Endothelial cell of umbilical vein (primary cell): ENCODE measurements at regions not wholly inside any gene's neighbourhood (a gene's known extent, or its start where the extent isn't known, plus 50 kb on each side); places are given as distances from the start of the nearest gene placed in this dataset.

Experiments
- BruUV-seq: library from RNA; stranded (reverse); fragments of 400-500 nt; replicated peaks from 2 replicates; lab custom pipeline; 2021; lab: Mats Ljungman, UMichigan
- CTCF ChIA-PET: fragments of 300-600, 350-600 bp; sonication (Branson Sonifier 250); formaldehyde crosslinking; loops from one replicate; lab custom pipeline; 2021; ENCODE audit warnings: antibody characterized with exemption, inconsistent platforms; lab: Charles Lee
- POLR2A ChIA-PET: fragments of 300-600, 350-600 bp; sonication (Branson Sonifier 250); formaldehyde crosslinking; loops from one replicate; lab custom pipeline; 2021; ENCODE audit warnings: antibody characterized with exemption, inconsistent platforms; lab: Charles Lee
- DNase-seq: peaks from one replicate; pipeline ENCODE4 v3.0.0-alpha.2; 2011; ENCODE audit warnings: low read depth, low spot score
- FAIRE-seq: peaks from 2 replicates; lab custom pipeline; 2011; peaks lifted over from hg19 to GRCh38; lab: Jason Lieb, UNC
- H2AFZ ChIP-seq: 2 replicates; pipeline ENCODE4 v1.6.0; 2012; ENCODE audit warnings: low read depth, low read length, control low read depth, inconsistent platforms
- H3K27ac ChIP-seq: 2 replicates; pipeline ENCODE4 v1.5.1; 2011; ENCODE audit warnings: low read depth, mild to moderate bottlenecking, control low read depth, low read length, moderate library complexity; ENCODE audit not compliant: insufficient read depth
- H3K27me3 ChIP-seq, 2 experiments: 2 replicates each; pipeline versions ENCODE4 v1.6.0 to v1.6.1; 2011; ENCODE audit warnings: low read length in 2 of 2, mixed read lengths in 1 of 2; ENCODE audit not compliant: control insufficient read depth in 2 of 2, insufficient read depth in 2 of 2
- H3K36me3 ChIP-seq, 2 experiments: 2 replicates in 1 of 2; 3 replicates in 1 of 2; pipeline ENCODE4 v1.5.1; 2011; ENCODE audit warnings: low read length in 2 of 2, mild to moderate bottlenecking in 1 of 2, moderate library complexity in 1 of 2; ENCODE audit not compliant: control insufficient read depth in 2 of 2, insufficient read depth in 2 of 2; ENCODE audit errors: extremely low read depth in 1 of 2
- H3K4me1 ChIP-seq: 3 replicates; pipeline ENCODE4 v1.5.1; 2011; ENCODE audit warnings: mild to moderate bottlenecking, low read length; ENCODE audit not compliant: control insufficient read depth, insufficient read depth; ENCODE audit errors: extremely low read depth
- H3K4me2 ChIP-seq: 2 replicates; pipeline ENCODE4 v1.6.1; 2011; ENCODE audit warnings: low read length, control low read depth, mixed read lengths; ENCODE audit not compliant: insufficient read depth
- H3K4me3 ChIP-seq, 3 experiments: fragments of 200-600 bp in 1 of 3; sonication (generic), shearing (Covaris generic) in 1 of 3; replicated peaks in 1 of 3; 2 replicates each; pipeline ENCODE4 v1.5.1; 2011 to 2016; ENCODE audit warnings: control low read depth in 3 of 3, low read length in 3 of 3, mild to moderate bottlenecking in 2 of 3, inconsistent platforms in 1 of 3, low read depth in 1 of 3, moderate library complexity in 1 of 3; ENCODE audit not compliant: insufficient read depth in 1 of 3
- H3K79me2 ChIP-seq: 2 replicates; pipeline ENCODE4 v1.6.0; 2012; ENCODE audit warnings: low read length, inconsistent platforms; ENCODE audit not compliant: control insufficient read depth, insufficient read depth
- H3K9ac ChIP-seq: replicated peaks from 2 replicates; pipeline ENCODE3; 2011; ENCODE audit warnings: low read length, control low read depth; ENCODE audit not compliant: insufficient read depth; ENCODE audit errors: extremely low read depth
- H3K9me1 ChIP-seq: replicated peaks from 3 replicates; pipeline ENCODE4 v1.6.0; 2011; ENCODE audit warnings: mild to moderate bottlenecking, low read length; ENCODE audit not compliant: control insufficient read depth, insufficient read depth; ENCODE audit errors: extremely low read depth
- H3K9me3 ChIP-seq: replicated peaks from 2 replicates; pipeline ENCODE4 v1.5.1; 2012; ENCODE audit warnings: low read length, inconsistent platforms; ENCODE audit not compliant: control insufficient read depth, insufficient read depth
- H4K20me1 ChIP-seq: replicated peaks from 2 replicates; pipeline ENCODE3; 2011; ENCODE audit warnings: mild to moderate bottlenecking, low read length; ENCODE audit not compliant: control insufficient read depth, insufficient read depth; ENCODE audit errors: extremely low read depth
- CTCF ChIP-seq, 2 donors: IDR thresholded peaks; 1 replicate in 1 of 2; 2 replicates in 1 of 2; pipeline ENCODE4 v1.5.1; 2011; ENCODE audit warnings: low read length in 2 of 2, mild to moderate bottlenecking in 2 of 2, moderate library complexity in 2 of 2, control low read depth in 1 of 2, inconsistent platforms in 1 of 2, low read depth in 1 of 2; ENCODE audit not compliant: insufficient read depth in 1 of 2; ENCODE audit errors: extremely low read depth in 1 of 2
- EZH2 ChIP-seq: IDR thresholded peaks from 2 replicates; pipeline ENCODE4 v1.6.1; 2012; ENCODE audit warnings: borderline replicate concordance, low read depth, mild to moderate bottlenecking, moderate library complexity, low read length, inconsistent platforms; ENCODE audit not compliant: severe bottlenecking
- FOS ChIP-seq: IDR thresholded peaks from 2 replicates; pipeline ENCODE4 v1.6.1; 2011; ENCODE audit warnings: mild to moderate bottlenecking, low read length, moderate library complexity, borderline replicate concordance; ENCODE audit not compliant: insufficient read depth
- GATA2 ChIP-seq: IDR thresholded peaks from 2 replicates; pipeline ENCODE4 v1.7.0; 2011; ENCODE audit warnings: low read depth, mild to moderate bottlenecking, moderate library complexity, mixed read lengths, low read length; ENCODE audit not compliant: insufficient read length, insufficient read depth
- JUN ChIP-seq: IDR thresholded peaks from 2 replicates; pipeline ENCODE4 v1.6.1; 2011; ENCODE audit warnings: borderline replicate concordance, low read depth; ENCODE audit not compliant: insufficient read length, insufficient read depth
- MYC ChIP-seq: IDR thresholded peaks from one replicate; pipeline ENCODE4 v1.6.1; 2011; ENCODE audit warnings: mild to moderate bottlenecking, low read depth, low read length
- POLR2A ChIP-seq: IDR thresholded peaks from 2 replicates; pipeline ENCODE4 v1.6.1; 2012; ENCODE audit warnings: low read depth, mild to moderate bottlenecking, control low read depth, low read length
- POLR2AphosphoS5 ChIP-seq: IDR thresholded peaks from 2 replicates; pipeline ENCODE4 v1.6.1; 2012; ENCODE audit warnings: low read depth, mild to moderate bottlenecking, control low read depth, low read length, moderate library complexity; ENCODE audit not compliant: insufficient read depth
- dilution Hi-C: fragments of 300-500 bp; cut with MboI; formaldehyde crosslinking; loops from one replicate; pipeline ENCODE4 v1.15.0; 2019; ENCODE audit warnings: low sequenced_read_pairs; ENCODE audit not compliant: extremely low pct_ligation_motif_present
- intact Hi-C: fragments of 100-400 bp; cut with micrococcal nuclease; formaldehyde crosslinking; loops from one replicate; pipeline ENCODE4 v1.10.0; 2022
- TF ChIP-seq, protein P1 (sequence below): IDR thresholded peaks from 2 replicates; pipeline ENCODE4 v1.6.1; 2011; ENCODE audit not compliant: insufficient read depth, insufficient read length

GRCh38 chr20:60361761-60362395 lies 403.7 kb downstream of the CDH26 start:
- CTCF ChIA-PET: no interaction called here
- H3K4me1 ChIP-seq: no peaks in the 10 kb centered on the region
- H3K4me3 ChIP-seq: no peak overlapping the region
- intact Hi-C loops: no loop called here
- FAIRE-seq (no peak), DNase-seq (no peak)
- no peak overlapping the region for H3K4me2 ChIP-seq
- dilution Hi-C loops: no loop called here
- POLR2A ChIA-PET: no interaction called here
- H3K79me2 ChIP-seq: no peaks in the 10 kb centered on the region
- no peaks in the 10 kb centered on the region for H3K9me1 ChIP-seq
- no peak overlapping the region for H3K9ac ChIP-seq
- no peak overlapping the region for H3K27ac ChIP-seq
- BruUV-seq: no TSS peak
- H3K9me3 ChIP-seq: peaks cover 16% of the 10 kb centered on the region
- TF ChIP-seq JUN: no peak
- TF ChIP-seq MYC: no peak
- TF ChIP-seq, protein P1, sequence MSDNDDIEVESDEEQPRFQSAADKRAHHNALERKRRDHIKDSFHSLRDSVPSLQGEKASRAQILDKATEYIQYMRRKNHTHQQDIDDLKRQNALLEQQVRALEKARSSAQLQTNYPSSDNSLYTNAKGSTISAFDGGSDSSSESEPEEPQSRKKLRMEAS: no peak
- no peak for TF ChIP-seq POLR2A
- no peak for TF ChIP-seq EZH2
- H3K27me3 ChIP-seq: no peaks in the 10 kb centered on the region
- no peak overlapping the region for H2AFZ ChIP-seq
- no peaks in the 10 kb centered on the region for H3K36me3 ChIP-seq
- H4K20me1 ChIP-seq: no peaks in the 10 kb centered on the region

- H2AFZ ChIP-seq: no peak overlapping the region
- TF ChIP-seq POLR2A (no peak), JUN (no peak), CTCF (IDR thresholded peaks at IDR 0.05; ENCODE audit: extremely low read depth in 1 of 2, insufficient read depth in 1 of 2, low read depth in 1 of 2, low read length in 2 of 2) (no peak), FOS (no peak), GATA2 (no peak), POLR2AphosphoS5 (no peak), MYC (no peak), EZH2 (no peak)
- TF ChIP-seq, protein P1: no peak
- intact Hi-C loops (no loop called here), dilution Hi-C loops (no loop called here)
- H3K27me3 ChIP-seq: no peaks in the 10 kb centered on the region
- ChIA-PET POLR2A (no interaction called here), CTCF (no interaction called here)
- peaks cover 13% of the 10 kb centered on the region for H3K9me3 ChIP-seq
- no TSS peak for BruUV-seq
- FAIRE-seq: no peak
- no peaks in the 10 kb centered on the region for H3K9me1 ChIP-seq
- no peaks in the 10 kb centered on the region for H4K20me1 ChIP-seq
- no peaks in the 10 kb centered on the region for H3K4me1 ChIP-seq
- no peak overlapping the region for H3K4me2 ChIP-seq
- H3K27ac ChIP-seq: no peak overlapping the region
- H3K9ac ChIP-seq: no peak overlapping the region
- H3K36me3 ChIP-seq: no peaks in the 10 kb centered on the region
- no peak overlapping the region for H3K4me3 ChIP-seq
- no peak for DNase-seq
- H3K79me2 ChIP-seq: no peaks in the 10 kb centered on the region
Measured at GRCh38 chr20:60362531-60362930, 404.3 kb downstream of the CDH26 start.
